RWPE1 (cell line): ENCODE measurements at regions not wholly inside any gene's neighbourhood (a gene's known extent, or its start where the extent isn't known, plus 50 kb on each side); places are given as distances from the start of the nearest gene placed in this dataset.

Experiments used
- CTCF ChIA-PET: fragments of 350-600 bp; sonication (Branson Sonifier 250); formaldehyde crosslinking; extraction: SDS; loops from one replicate; lab custom pipeline; 2021; lab: Yijun Ruan, JAX
- POLR2A ChIA-PET: fragments of 400-600 bp; formaldehyde crosslinking; extraction: SDS; loops from one replicate; lab custom pipeline; 2020; ENCODE audit warnings: antibody characterized with exemption; ENCODE audit not compliant: low non-redundant PET; lab: Yijun Ruan, JAX
- DNase-seq: peaks from one replicate; pipeline ENCODE4 v3.0.0; 2012; ENCODE audit warnings: low spot score
- H3K27ac ChIP-seq: fragments of 450-650 bp; 2 replicates; pipeline ENCODE4 v1.5.1; 2017
- CTCF ChIP-seq: fragments of 450-650 bp; conservative IDR thresholded peaks from 2 replicates; pipeline ENCODE4 v1.5.1; 2017; ENCODE audit warnings: low read depth, mild to moderate bottlenecking

DNA sequence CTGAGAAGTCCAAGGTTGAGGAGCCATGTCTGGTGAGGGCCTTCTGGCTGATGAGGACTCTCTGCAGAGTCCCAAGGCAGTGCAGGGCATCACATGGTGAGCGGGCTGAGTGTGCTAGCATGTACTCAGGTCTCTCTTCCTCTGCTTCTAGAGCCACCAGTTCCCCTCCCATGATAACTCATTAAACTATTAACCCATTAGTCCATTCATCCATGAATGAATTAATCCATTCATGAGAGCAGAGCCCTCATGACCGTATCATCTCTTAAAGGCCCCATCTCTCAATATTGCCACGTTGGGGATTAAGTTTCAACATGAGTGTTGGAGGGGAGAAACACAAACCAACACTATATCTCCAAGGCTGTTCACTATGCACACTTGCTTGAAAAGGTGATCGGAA, 83.7 kb downstream of the TMEM30B start:
- H3K27ac ChIP-seq = no peak overlapping the region
- CTCF ChIA-PET = interaction anchor here (0.6 kb wide), 1 partner anchor 561 kb away, joined by 3 read pairs; no protein-coding TSS in a partner anchor
- no peak for DNase-seq
- no peak for TF ChIP-seq CTCF
- POLR2A ChIA-PET = no interaction called here

GRCh38 chr14:61196792-61197191, 84.3 kb downstream of the TMEM30B start:
- ChIA-PET CTCF (no interaction called here), POLR2A (no interaction called here)
- TF ChIP-seq CTCF = peak; percentile 22; the same call in 1 of the 2 replicates

GRCh38 chr14:61196034-61196433, 85.1 kb downstream of the TMEM30B start:
- TF ChIP-seq CTCF = no peak
- ChIA-PET POLR2A (no interaction called here), CTCF (interaction anchor here (0.6 to 0.7 kb wide), 2 partner anchors 65 to 163 kb away, joined by 3 to 4 read pairs; no protein-coding TSS in a partner anchor)
- no peak overlapping the region for H3K27ac ChIP-seq
- no peak for DNase-seq

More at GRCh38 chr14:61196792-61197191, 84.3 kb downstream of the TMEM30B start:
- no peak for DNase-seq
- no peak overlapping the region for H3K27ac ChIP-seq

- no peak for DNase-seq
- ChIA-PET POLR2A (no interaction called here), CTCF (no interaction called here)
- no peak overlapping the region for H3K27ac ChIP-seq
- no peak for TF ChIP-seq CTCF
Observed at GRCh38 chr14:61193476-61193875, 87.7 kb downstream of the TMEM30B start.

DNA sequence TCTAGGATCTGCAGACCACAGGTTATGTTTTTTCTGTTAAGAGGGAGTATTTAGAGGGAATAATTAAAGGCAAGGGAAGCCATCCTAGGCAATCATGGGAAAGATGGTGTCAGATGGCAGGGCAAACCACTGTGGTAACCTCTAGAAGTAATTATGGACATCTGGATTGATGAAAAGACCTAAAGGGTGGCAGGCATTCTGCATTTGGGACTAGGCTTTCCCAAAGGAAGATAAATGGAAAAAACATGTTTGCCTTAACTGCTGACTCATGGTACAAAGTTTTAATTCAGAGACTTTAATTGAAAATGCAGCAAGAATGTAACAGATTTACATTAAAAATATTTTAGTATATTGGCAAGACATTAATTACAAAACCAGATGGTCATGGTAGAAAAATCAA, 88.1 kb downstream of the TMEM30B start:
- no peak for TF ChIP-seq CTCF
- CTCF ChIA-PET = no interaction called here
- no peak for DNase-seq
- POLR2A ChIA-PET = no interaction called here
- H3K27ac ChIP-seq = no peak overlapping the region

GRCh38 chr14:61191733-61192132, 89.4 kb downstream of the TMEM30B start:
- CTCF ChIA-PET = no interaction called here
- TF ChIP-seq CTCF = no peak
- POLR2A ChIA-PET = no interaction called here
- no peak for DNase-seq
- no peak overlapping the region for H3K27ac ChIP-seq
